HG03108 (cell line): ENCODE measurements at regions not wholly inside any gene's neighbourhood (a gene's known extent, or its start where the extent isn't known, plus 50 kb on each side); places are given as distances from the start of the nearest gene placed in this dataset.

Experiments
- ATAC-seq: cut with Tn5 transposase; IDR thresholded peaks from one replicate; pipeline ENCODE4 v1.9.1; 2021; ENCODE audit warnings: moderate library complexity; ENCODE audit not compliant: unreplicated experiment

DNA sequence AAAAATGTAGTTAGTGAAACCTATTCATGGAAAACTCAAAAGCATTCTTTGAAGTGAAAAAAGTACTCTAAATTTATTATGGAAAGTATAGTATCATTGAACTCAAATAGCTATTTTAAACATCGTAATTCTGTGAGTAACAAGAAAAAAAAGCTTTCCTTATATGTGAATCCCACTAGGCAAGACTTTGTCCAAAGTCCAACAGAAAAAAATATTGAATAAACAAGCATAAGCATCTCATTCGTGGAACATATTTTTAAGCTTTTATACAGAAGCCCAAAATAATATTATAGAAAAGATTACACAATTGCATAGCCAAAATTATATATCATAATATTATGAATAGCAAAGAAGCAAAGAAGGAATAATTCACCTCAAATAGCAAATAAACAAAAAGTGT lies 79.4 kb upstream of the IFNE start:
- no peak for ATAC-seq

DNA sequence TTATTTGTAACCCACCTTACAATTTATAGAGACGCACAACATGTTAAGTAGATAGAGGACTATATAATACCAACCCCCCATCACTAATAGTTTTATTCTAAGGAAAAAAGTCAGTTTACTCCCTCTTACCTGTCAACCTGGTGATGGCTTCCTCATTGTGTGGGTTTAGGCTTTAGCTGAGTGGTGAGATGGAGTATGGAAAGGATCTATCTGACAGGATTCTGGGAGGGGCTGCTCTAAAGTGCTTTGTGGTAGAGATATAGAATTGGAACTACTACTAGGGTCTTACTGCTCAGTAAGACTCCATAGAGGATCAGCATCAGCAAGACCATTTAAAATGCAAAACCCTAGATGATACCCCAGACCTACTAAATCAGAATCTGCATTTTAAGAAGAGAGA lies 82.1 kb upstream of the IFNE start:
- ATAC-seq: no peak

DNA sequence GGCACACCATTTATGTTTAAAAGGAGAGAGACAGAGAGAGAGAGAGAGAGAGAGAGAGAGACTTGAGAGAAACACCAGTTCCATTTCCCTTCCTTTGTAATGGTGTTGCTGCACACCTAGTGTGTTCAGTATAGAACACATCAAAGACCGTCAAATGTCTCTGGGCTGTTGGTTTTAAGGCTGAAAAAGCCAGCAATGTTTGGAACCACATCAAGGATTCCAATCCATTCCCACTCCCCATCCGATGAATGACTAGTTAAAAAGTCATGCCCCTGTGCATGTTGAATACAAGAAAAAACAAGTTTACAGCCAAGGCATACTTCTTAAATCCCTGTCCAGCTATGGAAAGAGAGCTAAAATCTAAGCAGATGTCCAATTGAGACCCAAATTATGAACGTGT lies 83.0 kb upstream of the IFNE start:
- no peak for ATAC-seq

DNA sequence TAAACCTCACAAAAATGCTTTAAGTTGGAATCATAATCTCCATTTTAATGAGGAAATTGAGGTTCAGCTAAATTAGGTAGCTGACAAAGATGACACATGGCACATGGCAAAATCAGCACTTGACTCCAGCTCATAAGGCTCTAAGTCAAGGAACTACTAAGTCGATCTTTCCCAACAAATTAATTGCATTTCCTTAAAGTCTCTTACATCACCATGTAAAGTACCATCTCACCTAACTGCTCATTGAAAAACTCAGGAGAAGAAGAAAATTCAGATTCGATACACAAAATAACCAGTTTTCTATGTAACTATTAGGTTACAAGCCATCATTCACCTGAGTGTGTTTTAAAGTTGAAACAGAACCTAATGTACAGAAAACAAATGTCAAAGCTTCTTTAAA lies 85.8 kb upstream of the IFNE start:
- ATAC-seq: no peak

DNA sequence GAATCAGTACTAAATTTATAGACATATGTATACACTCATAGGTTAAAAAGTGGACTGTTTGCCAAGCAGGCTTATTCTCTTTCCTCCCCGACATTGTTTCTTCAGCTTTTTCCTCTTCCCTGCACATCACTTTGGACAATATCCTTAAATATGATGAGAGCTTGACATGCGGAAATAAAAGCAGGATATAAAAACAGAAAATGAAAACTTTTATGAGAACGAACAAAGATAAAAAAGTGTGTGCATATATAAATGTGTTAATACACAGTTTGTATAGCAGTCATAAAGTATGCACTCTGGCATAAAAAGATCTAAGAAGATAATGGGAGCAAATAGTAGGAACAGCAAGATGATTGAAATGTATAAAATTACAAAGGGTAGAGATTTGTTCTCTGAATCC lies 86.4 kb upstream of the IFNE start:
- ATAC-seq: no peak

DNA sequence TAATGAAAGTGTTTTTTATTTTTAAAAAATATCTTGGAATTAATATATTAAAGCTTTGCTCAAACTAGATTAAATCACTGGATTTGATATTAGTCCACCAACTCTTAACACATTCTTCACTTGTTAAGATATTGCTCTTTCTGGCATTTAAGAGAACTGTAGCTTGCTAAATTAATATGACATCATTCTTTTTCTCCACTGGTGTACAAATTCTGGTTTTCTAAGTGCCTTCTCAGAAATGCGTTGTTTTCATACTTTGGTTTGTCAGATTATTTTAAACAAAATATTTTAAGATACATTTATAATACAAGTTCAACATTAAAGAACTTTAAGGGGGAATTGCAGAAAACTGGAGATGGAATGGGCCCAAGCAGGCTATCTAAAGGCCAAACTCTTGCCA lies 87.6 kb upstream of the IFNE start:
- no peak for ATAC-seq

DNA sequence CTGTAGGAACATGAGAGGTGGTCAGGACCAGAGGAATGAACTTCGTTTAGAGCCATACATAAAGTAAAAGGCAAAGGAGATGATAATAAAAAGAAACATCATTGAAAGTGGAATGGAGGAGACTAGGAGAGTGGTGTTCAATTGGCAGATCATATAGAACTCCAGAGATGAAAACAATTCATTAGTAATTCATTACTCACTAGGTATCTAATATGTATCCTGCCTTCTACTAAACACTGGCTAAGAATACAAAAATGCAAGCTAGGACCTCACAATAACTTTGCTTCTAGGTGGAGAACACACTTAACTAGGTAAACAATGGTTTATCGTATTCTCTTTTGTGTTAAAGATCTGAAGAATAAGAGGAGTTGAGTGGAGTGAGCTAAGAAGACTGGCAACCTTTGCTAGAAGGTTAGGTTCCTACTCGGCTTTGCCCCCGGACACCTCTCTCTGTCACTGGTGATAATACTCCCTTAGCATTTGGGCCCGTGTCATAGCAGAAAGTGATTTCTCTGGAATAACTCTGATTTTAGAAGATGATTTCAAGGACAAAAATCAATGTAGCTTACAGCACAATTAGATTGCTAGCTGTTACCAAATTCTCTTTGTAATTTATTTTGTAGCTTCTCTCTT lies 88.6 kb upstream of the IFNE start:
- no peak for ATAC-seq

DNA sequence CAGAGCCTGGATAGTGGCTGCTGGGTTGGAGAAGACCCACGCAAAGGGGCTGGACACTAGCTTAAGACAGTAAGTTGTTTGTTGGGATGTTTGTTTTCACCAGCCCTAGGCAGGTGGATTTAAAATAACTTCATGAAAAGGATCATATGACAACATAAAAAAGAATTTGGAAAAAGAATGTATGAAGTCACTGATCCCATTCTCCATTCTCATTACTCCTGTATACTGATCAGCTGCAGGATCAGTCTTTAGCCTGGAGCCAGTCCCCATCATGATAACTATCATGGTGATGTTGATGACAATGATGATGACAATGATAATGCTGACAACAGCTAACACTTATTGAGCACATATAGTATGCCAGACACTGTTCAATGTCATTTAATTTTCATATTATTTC lies 92.1 kb upstream of the IFNE start:
- ATAC-seq: no peak

DNA sequence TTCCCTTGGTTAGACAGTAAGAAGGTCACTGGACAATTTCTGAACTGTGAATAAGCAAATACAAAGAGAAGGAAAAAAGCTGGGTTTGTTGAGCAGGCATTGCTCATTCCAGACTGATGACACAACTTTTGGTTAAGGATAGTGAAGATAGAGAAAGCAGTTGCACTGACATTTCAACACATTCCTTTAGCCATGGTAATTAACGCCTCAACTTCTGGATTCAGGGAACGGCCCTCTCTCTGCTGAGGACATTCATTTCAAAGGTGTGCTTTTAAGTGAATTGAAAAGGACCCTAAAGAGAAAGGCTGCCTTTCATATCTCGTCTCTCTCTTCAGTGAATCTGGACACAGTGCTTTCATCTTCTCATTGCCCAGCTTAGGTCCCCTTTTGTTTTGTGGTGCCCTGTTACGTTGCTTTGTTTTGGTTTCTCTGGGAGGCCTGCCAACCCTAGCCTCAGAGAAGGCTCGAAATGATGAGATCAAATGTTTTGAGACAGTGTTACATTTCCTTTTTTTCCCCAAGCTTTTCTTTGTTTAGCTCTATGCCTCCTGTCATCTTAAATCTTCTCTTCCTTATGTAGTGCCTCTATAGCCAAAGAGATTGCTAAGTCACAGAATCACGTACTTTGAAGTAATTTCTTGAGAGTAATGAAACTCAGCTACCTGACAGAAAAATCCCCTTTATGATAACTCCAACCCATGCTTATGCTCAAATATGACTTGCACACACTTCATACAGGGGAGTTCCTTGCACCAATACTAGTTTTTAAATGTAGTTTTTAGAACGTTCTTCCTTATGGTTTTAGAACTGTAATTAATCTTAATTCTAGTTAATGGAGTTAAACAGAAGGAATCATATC lies 94.4 kb upstream of the IFNE start:
- peak; percentile 51 for ATAC-seq

DNA sequence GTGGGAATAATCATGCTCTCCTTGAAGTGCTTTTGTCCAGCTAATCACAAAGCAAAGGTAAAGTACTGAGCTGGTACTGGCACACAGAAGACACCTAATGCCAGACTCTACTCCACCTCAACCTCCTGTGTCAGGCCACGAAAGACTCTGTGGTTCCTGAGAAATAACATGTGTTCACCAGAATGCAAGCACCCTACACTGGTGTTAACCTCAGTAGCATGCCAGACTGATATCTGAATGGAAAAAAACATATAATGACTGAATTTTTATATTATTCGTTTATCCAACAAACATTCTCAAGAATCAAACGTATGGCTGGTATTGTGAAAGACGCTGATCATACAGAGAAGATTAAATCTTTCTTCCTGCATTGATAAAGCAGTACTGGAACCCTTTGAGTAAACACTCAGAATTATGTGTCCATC lies 97.1 kb upstream of the IFNE start:
- ATAC-seq: no peak

DNA sequence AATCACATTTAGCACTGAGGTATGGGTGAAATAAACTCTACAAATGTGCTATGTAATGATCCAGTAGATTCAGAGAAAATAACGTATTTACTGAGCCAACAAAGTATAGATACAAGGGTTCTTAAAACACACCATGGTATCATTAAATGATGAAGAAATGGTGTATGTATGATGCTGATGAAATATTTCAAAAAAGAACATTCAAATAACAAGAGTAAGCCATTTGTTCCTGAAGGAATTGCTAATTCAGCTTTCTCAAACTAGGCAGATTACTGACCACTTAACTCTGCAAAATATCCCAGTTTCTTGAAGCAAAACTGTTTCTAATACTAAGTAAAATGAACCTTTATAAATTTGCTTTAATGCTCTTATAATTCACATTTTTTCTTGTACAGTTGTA lies 97.6 kb upstream of the IFNE start:
- ATAC-seq: no peak

DNA sequence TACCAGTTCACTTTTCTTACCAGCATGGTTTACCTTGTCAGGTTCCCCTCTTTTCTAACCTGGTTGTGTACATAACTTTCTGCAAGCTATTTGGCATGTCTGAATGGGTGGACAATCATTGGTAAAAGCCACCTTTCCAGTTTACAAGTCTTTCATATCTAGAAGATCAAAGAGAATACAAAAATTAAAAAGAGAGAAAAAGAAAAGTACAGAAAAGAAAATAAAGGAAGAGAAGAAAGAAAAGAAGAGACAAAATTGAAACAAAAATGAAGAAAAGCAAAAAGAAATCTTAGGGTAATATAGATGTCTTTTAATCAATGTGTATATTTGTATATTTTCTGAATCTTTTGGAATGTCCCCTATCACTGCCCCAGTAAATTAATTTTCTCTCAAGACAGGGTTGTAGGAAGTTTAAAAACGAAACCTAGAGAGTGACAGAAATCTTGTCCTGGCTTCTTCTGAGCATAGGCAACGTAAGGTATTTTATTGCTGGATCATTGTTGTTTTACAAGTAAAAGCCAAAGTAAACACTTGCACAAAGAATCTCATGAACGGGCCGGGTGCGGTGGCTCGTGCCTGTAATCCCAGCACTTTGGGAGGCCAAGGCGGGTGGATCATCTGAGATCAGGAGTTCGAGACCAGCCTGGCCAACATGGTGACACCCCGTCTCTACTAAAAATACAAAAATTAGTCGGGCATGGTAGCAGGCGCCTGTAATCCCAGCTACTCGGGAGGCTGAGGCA lies 98.7 kb upstream of the IFNE start:
- no peak for ATAC-seq

DNA sequence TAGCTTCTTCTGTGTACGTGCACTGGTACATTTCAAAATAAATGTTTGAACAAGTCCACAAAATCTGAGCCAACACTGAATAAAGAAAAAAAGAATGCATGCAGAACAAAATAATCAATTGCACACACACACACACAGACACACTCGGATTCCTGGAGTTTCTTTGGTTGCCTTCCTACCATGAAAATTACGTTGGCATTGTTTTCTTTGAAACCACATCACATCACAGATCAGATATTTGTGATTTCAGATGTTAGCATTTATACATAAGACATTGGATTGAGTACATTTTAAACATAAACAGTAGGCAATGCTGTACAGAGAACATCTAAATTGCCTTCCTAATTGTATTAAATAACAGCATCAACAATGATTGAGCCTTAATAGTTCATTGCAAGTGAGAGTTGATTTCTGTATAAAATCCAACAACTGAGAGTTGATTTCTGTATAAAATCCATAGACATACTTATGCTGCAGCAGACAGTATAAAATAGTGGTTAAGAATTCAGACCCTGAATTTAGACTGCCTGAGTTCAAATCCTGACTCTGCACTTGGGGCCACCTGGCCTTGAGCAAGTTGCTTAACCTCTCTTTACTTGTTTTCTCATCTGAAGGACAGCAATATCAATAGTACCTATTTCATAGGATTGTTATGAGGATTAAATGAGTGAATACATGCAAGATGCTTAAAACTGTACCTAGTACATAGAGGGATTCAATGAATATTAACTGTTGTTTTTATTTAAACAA lies 101.7 kb upstream of the IFNE start:
- ATAC-seq: no peak

DNA sequence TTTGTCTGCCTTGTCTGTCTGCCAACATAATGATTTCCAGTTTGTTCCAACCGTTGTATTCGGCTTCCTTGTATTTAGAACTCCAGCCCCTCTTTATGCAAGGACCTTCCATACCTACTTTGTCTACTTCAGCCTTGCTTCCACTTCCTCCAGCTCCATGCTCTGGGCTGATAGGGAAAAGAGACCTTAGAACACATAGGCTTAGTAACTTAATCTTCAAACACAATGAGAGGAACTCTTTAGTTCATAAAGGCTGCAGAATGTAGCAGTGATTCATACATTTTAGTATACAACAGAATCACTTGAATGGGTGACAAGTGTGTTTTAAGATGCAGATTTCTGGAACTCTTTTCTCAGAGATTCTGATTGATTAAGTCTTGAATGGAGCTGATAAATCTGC lies 102.8 kb upstream of the IFNE start:
- ATAC-seq: no peak

DNA sequence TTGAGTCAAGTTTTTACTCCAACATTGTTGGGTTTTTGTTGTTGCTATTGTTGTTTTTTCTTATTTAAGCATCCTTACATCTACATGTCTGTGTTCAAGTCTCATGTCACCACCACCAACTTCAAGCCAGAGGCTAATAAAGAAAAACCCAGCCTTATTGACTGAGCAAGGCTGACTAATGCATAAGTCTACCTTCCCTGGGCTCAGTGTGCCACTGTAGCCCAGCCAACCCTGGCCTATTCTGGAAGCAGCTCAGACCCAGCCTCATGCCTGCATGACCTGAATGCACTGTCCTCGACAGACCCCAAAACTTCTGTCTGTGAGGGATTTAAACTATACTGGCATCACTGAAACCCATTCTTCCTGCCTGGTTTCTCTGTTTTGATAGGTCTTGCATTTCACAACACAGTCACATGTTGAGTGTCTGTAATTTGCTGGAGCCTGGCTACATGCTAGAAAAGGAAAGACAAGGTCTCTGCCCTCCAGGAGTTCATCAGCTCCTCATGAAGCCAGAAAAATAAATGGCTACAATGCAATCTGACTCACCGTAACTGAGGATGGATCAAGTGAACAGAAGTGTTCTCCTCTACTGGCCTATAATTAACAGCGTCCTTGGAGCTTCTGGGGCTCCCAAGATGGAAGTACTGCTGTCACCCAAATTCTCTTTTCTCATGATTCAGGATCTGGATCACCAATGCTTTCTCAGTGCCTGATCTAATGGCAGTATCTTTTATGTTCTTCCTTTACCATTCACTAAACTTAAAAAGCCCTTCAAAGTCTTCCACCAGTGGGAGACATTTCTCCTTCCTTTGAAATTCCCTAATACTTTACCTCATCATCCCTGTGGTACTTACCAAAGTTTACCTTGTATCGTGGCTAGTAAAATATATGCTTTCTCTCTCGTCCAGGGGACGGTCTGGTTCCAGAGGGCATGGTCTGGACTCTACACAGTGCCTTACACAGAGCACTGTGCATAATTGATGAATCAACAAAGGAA lies 103.9 kb upstream of the IFNE start:
- no peak for ATAC-seq

DNA sequence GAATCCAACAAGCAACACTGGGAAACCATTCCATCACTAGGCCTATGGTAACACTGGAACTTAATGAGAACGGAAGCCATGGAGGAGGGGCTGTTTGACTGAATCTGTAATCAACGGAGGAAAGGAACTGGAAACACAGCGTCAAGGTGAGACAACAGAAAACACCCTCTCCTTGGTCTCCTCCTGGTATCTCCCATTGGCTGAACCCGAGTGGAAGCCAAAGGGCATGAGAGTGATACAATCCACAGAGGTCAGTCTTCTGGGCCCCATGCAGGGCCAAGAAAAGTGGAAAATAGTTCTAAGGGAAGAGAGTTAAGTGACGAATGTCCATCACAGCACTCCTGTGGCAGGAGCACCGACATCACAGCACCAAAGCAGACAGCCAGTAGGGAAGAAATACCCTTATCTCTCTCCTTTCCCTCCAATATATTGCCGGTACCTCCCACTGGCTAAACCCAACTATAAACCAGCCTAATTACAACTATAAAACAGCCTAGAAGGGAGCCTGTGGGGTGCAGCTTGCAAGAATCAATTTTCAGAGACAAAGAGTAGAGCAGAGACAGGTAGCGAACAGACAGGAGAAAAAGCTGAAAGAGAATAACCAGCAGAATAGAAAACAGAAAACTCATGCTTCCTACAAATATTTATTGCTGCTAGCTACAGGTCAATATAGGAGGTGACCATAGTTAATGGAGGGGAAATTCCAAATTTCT lies 107.4 kb upstream of the IFNE start:
- ATAC-seq: no peak

DNA sequence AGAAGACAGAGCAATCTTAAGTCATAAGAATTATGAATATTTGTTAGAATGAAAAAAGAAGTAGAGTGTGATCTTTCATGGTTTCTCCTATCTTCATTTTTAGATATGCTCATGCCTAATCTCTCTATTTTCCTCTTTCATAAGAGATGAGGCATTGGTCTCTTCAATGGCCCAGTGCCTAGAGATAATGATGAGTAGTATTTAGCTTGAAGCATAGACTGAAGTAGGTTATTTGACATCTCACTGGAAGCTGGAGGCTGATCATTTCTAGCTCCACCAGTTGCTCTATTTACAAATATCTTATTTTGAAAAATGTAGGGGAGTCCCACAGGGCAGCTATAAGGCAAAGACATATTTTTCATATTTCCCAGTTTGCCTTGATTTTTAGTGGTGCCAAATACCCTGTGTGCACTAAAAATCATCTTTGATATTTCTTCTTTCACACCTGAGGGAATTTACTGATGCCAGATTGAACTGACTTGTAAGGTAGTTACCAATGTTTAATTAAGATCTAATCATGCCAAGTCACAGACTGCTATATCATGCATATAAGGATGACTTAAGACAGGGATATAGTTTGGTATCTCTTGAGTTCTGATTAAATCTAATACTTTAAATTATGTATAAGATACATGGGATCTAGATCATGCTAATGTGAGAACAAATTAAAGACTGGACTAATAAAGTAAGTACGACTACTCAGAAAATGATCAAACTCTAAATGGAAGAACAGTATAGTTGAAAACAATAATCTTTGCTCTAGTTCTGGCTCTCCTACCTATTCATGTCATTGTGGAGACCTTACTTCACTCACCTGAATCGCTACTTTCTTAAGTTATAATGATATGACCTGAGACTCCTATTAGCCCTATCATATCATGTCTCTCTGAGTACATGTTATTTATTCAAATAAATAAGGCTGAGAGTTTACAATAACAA lies 108.2 kb upstream of the IFNE start:
- ATAC-seq: no peak
